HFFc6 (cell line): ENCODE measurements at regions not wholly inside any gene's neighbourhood (a gene's known extent, or its start where the extent isn't known, plus 50 kb on each side); places are given as distances from the start of the nearest gene placed in this dataset.

Experiments
- DNase-seq: peaks from one replicate; pipeline ENCODE4 v3.0.0-alpha.2; 2018
- H3K27ac Mint-ChIP-seq: 2 replicates; pipeline ENCODE4 v1.8.0; 2020; ENCODE audit warnings: mild to moderate bottlenecking, mixed read lengths
- H3K27me3 Mint-ChIP-seq: 2 replicates; pipeline ENCODE4 v1.8.0; 2021; ENCODE audit warnings: mild to moderate bottlenecking, moderate library complexity, mixed read lengths; ENCODE audit not compliant: insufficient read depth
- H3K36me3 Mint-ChIP-seq: 2 replicates; pipeline ENCODE4 v1.8.0; 2021; ENCODE audit warnings: low read depth, mixed read lengths
- H3K4me1 Mint-ChIP-seq: 2 replicates; pipeline ENCODE4 v1.8.0; 2020; ENCODE audit warnings: low read depth, mixed read lengths
- H3K4me3 Mint-ChIP-seq: 2 replicates; pipeline ENCODE4 v1.8.0; 2020; ENCODE audit warnings: mild to moderate bottlenecking, moderate library complexity, mixed read lengths
- H3K9me3 Mint-ChIP-seq: 2 replicates; pipeline ENCODE4 v1.8.0; 2020; ENCODE audit warnings: mild to moderate bottlenecking, mixed read lengths
- CTCF ChIP-seq: fragments of 200-600 bp; sonication (generic); IDR thresholded peaks from 2 replicates; pipeline ENCODE4 v1.5.0; 2021; ENCODE audit warnings: antibody characterized with exemption, mild to moderate bottlenecking

- Mint-ChIP-seq H3K4me3 (no peak overlapping the region), H3K27ac (no peak overlapping the region), H3K4me1 (no peaks in the 10 kb centered on the region), H3K9me3 (peaks cover 19% of the 10 kb centered on the region), H3K36me3 (no peaks in the 10 kb centered on the region), H3K27me3 (peaks cover 3% of the 10 kb centered on the region; the same call in 1 of the 2 replicates)
- no peak for DNase-seq
- no peak for TF ChIP-seq CTCF
Observed at GRCh38 chr9:3018691-3019230, 174.9 kb upstream of the PUM3 start.

GRCh38 chr9:3018071-3018470 lies 174.2 kb upstream of the PUM3 start:
- Mint-ChIP-seq H3K4me1 (no peaks in the 10 kb centered on the region), H3K4me3 (no peak overlapping the region), H3K27me3 (peaks cover 3% of the 10 kb centered on the region; the same call in 1 of the 2 replicates), H3K9me3 (peaks cover 18% of the 10 kb centered on the region), H3K36me3 (no peaks in the 10 kb centered on the region), H3K27ac (no peak overlapping the region)
- DNase-seq: no peak
- TF ChIP-seq CTCF: no peak

GRCh38 chr9:3014178-3014577 lies 170.3 kb upstream of the PUM3 start:
- Mint-ChIP-seq H3K9me3 (peaks cover 19% of the 10 kb centered on the region), H3K36me3 (no peaks in the 10 kb centered on the region), H3K4me1 (no peaks in the 10 kb centered on the region), H3K27ac (no peak overlapping the region), H3K4me3 (no peak overlapping the region), H3K27me3 (peaks cover 4% of the 10 kb centered on the region; the same call in 1 of the 2 replicates)
- DNase-seq: no peak
- TF ChIP-seq CTCF: no peak

- Mint-ChIP-seq H3K4me1 (no peaks in the 10 kb centered on the region), H3K4me3 (no peak overlapping the region), H3K9me3 (peaks cover 19% of the 10 kb centered on the region), H3K36me3 (no peaks in the 10 kb centered on the region; the same call in 1 of the 2 replicates), H3K27me3 (peaks cover 6% of the 10 kb centered on the region; the same call in 1 of the 2 replicates), H3K27ac (no peak overlapping the region)
- no peak for DNase-seq
- TF ChIP-seq CTCF: no peak
Observed at GRCh38 chr9:3012842-3013241, 168.9 kb upstream of the PUM3 start.

GRCh38 chr9:3012245-3012644 lies 168.3 kb upstream of the PUM3 start:
- H3K36me3 Mint-ChIP-seq: no peaks in the 10 kb centered on the region; the same call in 1 of the 2 replicates
- H3K4me3 Mint-ChIP-seq: no peak overlapping the region
- no peak for TF ChIP-seq CTCF
- peaks cover 6% of the 10 kb centered on the region; the same call in 1 of the 2 replicates for H3K27me3 Mint-ChIP-seq
- no peak overlapping the region for H3K27ac Mint-ChIP-seq
- DNase-seq: no peak
- H3K4me1 Mint-ChIP-seq: no peaks in the 10 kb centered on the region
- H3K9me3 Mint-ChIP-seq: peaks cover 19% of the 10 kb centered on the region
